ENCODE measurements at regions not wholly inside any gene's neighbourhood (a gene's known extent, or its start where the extent isn't known, plus 50 kb on each side); places are given as distances from the start of the nearest gene placed in this dataset.
"Not testable (repeated sequence)": the region's sequence is repeated elsewhere in the genome, so short reads cannot be mapped to it uniquely, and the experiment has no call there.

DNA sequence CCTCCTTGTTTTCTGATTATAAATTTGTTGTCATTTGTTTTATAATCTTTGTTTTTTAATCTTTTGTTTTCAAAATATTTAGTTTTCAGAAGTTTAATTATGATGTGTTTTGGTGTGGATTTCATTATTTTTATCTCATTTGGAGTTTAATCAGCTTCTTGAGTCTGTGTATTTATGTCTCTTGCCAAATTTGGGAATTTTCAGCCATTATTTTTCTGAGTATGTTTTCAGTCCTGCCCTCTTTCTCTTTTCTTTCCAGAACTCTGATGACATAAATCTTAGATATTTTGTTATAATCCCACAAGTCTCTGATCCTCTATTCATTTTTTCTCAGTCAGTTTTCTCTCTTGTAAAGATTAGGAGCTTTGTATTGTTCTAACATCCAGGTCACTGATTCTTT is 89.8 kb downstream of the RHOU start:
- DNase-seq, result no peak

GRCh38 chr1:228825840-228826484 is 90.7 kb downstream of the RHOU start:
- no peak for DNase-seq

DNA sequence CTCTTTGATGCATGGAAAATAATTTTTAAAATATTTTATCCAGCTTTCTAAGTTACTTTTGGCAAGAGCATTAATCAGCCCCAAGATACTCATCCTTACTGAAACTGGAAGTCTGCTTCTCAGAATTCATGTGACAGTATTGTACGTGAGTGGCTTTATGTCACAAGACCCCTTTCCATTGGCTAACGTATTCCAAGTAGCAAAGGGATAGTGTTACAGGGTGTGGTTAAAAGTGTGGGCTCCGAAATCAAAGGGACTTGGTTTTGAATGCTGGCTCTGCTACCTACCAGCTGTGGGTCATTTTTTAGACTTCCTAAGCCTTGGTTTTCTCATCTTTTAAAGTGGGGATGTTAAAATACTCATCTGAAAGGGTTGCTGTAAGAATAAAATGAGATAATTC is 91.7 kb downstream of the RHOU start:
- no peak for DNase-seq

DNA sequence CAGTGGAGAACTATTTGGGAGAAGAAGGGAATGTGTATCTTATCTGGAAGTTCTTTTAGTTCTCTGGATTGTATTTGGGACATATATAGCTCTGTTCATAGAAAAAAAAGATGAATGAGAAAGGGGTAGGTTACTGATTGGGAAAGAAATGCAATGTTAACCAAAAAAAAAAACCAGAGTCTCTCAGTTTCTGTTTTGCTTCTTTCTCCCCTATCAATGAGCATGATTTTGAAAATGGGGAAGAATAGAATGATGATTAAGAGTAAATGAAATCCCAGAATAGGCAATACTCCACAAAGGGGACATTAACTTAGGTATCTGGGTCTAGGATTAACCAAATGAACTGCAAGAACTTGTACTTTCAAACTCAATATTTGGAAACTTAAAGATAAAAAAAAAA is 92.9 kb downstream of the RHOU start:
- DNase-seq, result no peak

DNA sequence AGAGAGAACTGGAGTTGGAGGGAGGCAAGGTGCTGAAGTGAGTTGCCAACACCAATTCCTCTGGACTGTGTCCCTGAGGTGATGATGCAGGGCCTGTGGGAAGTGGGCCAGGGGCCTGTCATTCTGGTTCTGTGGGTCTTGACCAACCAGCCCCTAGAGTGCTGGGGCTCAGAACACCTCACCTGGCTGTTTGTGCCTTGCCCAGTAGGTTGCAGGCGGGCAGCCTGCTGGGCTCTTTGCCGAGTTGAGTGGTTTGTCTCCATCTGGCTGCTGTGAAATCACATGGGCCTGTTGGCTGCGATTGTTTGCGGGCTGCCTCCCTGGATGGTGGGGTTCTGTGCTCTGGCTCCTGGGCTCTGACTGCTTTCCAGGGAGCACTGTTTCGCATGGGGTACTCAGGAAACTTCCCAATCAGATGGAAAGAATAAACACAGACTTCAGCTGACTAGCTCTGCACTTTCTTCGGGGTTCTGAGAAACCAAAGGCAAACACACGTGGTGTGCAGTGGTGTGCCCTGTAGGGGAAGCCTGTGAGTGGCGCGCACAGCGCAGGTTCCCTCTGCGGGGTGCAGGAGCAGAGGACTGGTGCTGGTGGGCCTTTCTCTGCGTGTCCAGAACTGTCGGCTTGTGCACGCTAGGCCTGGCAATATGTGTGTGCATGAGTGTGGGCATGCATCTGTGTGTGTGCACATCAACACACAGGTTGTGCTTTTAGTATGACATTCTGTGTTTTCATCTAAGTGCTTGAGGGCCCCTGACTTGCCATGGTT is 95.1 kb downstream of the RHOU start:
- DNase-seq, result no peak

DNA sequence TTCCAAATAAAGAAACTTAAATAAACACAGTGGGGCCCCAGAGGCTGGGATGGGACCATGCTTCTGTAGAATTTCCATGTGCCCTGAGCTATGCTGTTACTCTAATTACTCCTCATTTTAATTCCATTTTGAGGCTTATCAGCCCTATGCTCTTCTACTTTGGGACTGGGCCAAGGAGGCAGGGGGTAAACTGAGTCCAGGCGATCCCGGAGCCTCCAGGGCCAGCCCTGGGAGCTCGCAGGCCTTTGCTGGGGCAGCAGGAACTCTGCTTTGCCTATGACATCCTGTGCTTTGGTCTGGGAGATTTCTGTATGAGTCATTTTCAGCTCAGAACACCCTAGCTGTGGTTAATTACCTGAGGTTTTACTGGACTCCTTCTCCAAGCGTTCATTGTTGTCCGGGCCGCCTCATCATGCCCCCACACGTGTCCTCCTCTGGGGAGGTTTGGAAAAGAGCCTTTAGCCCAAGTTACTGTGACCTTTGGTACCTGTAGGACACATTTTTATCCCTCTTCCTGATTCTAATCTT is 95.7 kb downstream of the RHOU start:
- DNase-seq, result no peak

DNA sequence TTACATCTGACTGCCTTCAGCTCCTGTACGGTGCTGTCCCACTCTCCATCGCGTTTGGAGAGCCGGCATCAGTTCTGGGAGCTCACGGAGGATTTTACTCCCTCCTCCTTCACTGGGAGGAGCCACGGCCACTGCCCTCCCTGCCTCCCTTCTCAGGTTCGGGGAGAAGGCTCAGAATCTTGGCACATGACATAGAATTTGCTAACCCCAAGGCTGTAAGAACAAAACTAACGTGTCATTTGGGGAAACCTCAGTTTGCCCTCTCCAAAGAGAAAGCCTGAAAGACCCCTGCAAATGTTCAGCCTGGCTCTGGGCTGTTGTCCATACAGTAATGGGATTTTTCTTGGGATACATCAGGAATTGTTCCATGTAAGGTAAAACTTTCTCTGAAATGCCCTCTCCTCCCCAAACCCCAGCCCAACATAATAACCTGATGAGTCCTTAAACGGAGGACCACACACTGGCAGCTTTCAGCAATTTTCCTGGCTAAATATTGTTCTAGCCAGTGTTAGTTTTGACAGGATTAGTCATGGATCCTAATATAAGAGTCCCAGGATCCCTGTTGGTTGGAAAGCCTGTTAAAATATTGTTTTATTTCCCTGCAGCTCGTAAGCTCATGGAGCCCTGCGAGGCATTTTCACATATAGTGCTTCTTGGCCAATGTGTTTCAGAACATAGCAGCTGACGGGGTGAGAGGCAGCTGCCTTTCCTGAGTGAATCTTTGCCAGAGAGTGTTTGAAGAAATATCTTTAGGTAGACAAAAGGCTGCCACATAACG is 98.8 kb downstream of the RHOU start:
- no peak for DNase-seq

DNA sequence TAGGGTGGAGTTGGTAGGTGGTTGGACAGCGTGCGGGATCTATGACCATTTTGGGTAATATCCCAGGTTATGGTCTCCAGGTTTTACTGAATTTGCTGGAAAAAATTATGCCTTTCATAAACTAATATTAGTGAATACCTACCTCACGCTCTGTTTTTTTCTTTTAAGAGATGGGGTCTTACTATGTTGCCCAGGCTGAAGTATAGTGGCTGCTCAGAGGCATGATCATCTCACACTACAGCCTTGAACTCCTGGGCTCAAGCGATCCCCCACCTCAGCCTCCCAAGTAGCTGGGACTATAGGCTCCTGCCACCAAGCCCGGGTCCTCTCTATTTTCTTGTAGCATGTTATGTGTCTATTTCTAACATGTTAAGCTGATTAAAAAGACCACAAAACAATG is 100.2 kb downstream of the RHOU start:
- no peak for DNase-seq

DNA sequence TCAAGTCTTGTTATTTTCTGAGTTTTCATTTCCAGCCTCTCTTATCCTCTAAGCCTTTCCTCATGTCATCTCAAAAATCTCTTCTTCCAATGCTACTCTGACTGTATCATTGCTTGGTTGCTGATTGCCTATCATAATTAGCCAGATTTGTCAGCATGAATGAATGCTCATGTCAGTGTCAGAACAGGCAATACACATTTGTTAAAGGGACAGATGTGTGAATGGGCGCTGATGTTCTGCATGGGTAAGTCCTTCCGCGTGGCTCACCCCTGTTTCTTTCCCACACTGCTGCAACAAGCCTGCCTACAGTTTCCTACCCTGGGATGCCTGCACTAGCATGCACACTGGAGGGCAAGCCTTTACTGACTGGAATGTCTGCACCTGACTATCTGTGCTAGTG is 100.6 kb downstream of the RHOU start:
- no peak for DNase-seq

DNA sequence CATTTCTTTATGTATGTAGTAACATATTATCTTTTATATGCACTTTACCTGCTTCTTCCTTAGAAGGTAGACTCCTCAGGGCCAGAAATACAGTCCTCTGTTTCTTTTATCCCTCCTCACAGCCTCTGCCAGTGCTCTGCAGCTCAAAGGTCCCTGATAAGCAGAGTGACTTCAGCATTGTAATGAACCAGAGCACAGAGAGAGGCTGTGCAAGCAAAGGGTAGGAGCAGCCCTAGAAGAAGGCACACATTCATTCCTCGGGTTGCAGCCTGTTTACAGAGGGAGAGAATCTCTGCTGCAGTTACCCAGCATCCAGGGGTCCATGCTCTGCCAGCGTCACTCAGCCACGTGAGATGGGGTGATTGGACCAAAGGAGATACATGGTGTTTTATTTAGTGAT is 101.1 kb downstream of the RHOU start:
- DNase-seq, result no peak

GRCh38 chr1:228837032-228837431 is 101.8 kb downstream of the RHOU start:
- no peak for DNase-seq

DNA sequence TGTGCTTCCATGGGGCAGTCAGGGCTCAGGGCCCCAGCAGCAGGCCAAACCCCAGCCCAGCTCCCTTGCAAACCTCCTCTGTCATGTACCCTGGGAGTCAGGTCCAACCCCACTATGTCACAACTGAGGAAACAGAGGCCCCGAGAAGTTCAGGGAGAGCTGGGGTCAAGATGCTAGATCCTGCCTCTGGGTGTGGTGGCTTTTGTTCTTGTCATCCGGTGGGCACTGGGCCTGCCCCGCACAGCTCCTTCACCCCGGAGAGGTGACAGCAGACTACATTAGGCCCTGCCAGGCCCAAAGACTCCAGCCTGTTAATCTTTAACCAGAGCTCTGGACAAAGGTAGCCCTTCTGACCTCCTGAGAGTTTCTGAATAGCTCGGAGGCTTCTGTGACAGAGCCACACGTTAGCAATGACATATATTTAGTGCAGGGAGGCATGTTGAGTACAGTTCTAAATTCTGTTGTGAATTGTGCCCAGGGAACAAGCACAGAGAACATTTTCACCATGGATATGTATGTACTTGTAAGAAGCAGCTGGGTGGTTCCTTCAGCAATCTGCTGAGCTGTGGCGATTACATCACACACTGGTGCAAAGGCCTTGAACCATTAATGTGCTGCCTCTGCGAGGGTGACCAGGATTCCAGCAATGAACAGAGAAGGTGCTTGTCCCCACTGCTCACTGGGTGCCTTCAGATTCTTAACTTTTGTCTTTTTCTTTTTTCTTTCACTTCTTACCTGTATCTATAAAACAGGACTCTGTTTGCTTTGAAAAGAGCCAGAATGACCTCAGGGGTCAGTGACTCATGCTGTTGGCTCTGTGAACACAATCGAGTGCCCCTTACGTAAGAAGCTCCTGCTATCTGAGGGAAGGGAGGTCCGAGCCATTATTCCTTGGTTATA is 102.8 kb downstream of the RHOU start:
- no peak for DNase-seq

DNA sequence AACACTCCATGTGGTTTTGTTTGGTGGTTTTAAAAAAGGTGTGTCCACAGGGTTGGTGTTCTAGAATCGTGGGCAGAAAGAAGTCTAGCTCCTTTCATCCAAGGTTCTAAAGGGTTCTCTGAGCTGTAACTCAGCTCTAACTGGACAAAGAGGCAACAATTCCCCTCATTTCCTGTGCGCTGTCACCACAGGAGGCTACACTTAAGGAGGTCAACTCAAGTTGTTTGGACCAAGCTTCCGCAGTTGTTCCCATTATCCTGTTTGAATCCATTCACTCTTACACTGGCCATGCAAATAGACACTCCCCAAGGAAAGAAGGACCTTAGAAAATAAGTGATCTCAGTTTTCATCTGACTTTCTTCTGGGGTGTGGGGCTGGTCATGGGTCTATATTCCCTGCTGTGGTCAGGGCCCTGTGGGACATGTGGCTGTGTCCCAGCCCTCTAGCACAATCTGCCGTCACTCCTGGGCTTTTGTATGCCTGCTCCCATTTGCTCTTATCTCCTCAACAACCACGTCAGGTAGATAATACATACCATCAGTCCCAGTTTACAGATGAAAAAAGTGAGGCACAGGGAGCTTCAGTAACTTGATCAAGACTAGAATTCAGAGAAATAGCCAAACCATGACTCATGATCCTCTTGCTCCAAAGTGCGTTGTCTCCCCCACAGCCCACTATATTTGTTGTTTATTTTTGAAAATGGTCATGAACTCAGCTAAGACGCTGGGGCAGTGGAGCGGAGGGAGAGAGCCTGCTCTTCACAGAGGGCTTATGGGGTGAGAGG is 103.6 kb downstream of the RHOU start:
- no peak for DNase-seq

DNA sequence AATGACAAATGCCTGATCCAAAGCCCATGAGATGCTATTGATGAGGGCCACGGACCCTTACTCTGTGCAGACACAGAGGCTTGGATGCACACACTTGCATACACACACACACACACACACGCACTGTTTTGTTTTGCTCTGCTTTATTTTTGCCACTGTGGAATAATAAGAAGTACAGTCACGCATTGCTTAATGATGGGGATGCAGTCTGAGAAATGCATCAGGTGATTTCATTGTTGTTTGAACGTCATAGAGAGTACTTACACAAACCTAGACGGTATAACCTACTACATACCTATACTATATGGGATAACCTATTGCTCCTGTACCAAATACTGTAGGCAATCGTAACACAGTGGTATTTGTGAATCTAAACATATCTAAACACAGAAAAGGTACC is 104.4 kb downstream of the RHOU start:
- no peak for DNase-seq

- DNase-seq, result no peak
Measured at GRCh38 chr1:228841632-228842031, 106.4 kb downstream of the RHOU start.

GRCh38 chr1:228842094-228842775 is 107.0 kb downstream of the RHOU start:
- DNase-seq, result no peak

- peak in 1 of 2 donors; percentile 0 for DNase-seq
Measured at GRCh38 chr1:228845101-228845500, 109.8 kb downstream of the RHOU start.

DNA sequence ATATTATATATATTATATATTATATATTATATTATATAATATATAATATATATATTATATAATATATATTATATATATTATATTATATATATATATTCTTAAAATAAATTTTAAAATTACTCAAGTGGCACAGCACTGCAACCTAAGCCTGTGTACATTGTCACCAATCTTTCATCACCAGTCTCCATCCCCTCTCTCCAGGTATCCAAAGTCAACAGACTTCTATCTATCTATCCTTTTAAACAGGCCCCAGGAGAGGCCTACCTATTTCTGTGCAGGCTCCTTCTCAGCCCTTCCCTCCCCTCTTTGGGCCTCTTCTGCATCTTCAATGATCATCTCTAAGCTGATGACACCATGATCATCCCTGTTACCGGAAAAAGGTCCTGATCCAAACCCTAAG is 111.7 kb downstream of the RHOU start:
- DNase-seq, result no peak

DNA sequence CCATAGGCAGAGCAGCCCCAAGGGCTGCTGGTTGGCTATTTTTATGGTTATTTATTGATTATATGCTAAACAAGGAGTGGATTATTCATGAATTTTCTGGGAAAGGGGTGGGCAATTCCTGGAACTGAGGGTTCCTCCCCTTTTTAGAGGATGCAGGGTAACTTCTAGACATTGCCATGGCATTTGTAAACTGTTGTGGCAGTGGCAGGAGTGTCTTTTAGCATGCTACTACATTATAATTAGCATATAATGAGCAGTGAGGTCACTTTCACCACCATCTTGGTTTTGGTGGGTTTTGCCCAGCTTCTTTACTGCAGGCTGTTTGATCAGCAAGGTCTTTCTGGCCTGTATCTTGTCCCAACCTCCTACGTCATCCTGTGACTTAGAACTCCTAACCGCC is 112.2 kb downstream of the RHOU start:
- not testable (repeated sequence) for DNase-seq

DNA sequence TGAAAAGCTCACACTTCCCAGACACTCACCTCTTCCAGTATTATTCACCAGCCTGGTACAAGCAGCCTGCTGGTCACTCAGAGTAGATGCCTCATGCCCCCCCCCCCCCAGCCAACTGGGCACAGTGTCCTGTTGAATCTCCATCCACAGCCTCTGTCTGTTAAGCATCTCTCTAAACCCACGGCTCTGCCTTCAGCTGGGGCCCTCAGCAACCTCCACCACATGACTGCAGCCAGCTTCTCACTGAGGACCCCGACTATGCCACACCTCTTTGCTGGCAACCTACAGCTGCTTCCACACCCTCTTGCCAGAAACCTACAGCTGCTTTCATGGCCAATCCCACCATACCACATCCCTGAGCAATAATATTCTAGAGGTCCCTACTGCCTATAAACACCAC is 113.1 kb downstream of the RHOU start:
- DNase-seq, result peak in 1 of 2 donors; percentile 12

DNA sequence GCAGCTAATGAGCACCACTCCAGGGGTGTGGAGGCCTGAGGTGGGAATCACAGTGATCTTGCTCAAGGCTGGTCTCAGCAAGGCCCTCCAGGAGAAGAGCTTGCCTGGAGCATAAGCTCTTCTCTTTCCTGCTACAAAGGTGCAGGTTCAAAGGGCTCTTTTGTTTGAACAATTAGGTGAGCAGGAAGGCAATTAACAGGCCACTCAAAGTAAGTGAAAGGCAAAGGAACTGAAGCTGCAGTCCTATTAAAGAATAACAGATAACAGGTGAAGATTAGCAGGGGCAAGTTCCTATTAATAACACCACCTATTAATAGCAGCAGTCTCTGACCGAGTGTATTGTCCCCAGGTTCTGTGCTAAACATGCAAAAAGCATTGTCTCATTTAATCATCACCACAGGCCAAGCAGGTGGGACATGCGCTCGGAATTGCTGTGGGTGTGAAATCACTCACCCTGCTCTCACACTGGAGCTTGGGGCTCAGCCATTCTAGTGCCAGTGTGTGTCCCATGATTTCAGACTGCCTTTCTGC is 113.8 kb downstream of the RHOU start:
- DNase-seq, result peak in 1 of 2 donors; percentile 3
